ENCODE measurements at regions not wholly inside any gene's neighbourhood (a gene's known extent, or its start where the extent isn't known, plus 50 kb on each side); places are given as distances from the start of the nearest gene placed in this dataset.

- Histone ChIP-seq H3K36me3 (ENCODE audit: control insufficient read depth in 2 of 2, extremely low read depth in 1 of 2, insufficient read depth in 2 of 2, low read length in 2 of 2) (no peaks in the 10 kb centered on the region), H3K4me3 (replicated peaks in 1 of 3; ENCODE audit: insufficient read depth in 1 of 3, low read depth in 1 of 3, low read length in 3 of 3) (no peak overlapping the region), H3K4me1 (ENCODE audit: control insufficient read depth, extremely low read depth, insufficient read depth, low read length) (no peaks in the 10 kb centered on the region), H3K4me2 (ENCODE audit: insufficient read depth, low read length) (no peak overlapping the region), H3K27me3 (ENCODE audit: control insufficient read depth in 2 of 2, insufficient read depth in 2 of 2, low read length in 2 of 2) (no peaks in the 10 kb centered on the region), H3K9me1 (replicated peaks; ENCODE audit: control insufficient read depth, extremely low read depth, insufficient read depth, low read length) (no peaks in the 10 kb centered on the region), H3K9me3 (replicated peaks; ENCODE audit: control insufficient read depth, insufficient read depth, low read length) (peaks cover 14% of the 10 kb centered on the region), H4K20me1 (replicated peaks; ENCODE audit: control insufficient read depth, extremely low read depth, insufficient read depth, low read length) (no peaks in the 10 kb centered on the region), H2AFZ (ENCODE audit: low read depth, low read length) (no peak overlapping the region), H3K9ac (replicated peaks; ENCODE audit: extremely low read depth, insufficient read depth, low read length) (no peak overlapping the region), H3K79me2 (ENCODE audit: control insufficient read depth, insufficient read depth, low read length) (no peaks in the 10 kb centered on the region), H3K27ac (ENCODE audit: insufficient read depth, low read depth, low read length) (no peak overlapping the region)
- FAIRE-seq (no peak), DNase-seq (ENCODE audit: low read depth, low spot score) (no peak)
- BruUV-seq (replicated peaks), result no TSS peak
- TF ChIP-seq MYC (IDR thresholded peaks at IDR 0.05; ENCODE audit: low read depth, low read length), result no peak
- TF ChIP-seq EZH2 (IDR thresholded peaks at IDR 0.05; ENCODE audit: borderline replicate concordance, low read depth, low read length, severe bottlenecking), result no peak
- TF ChIP-seq CTCF (IDR thresholded peaks at IDR 0.05; ENCODE audit: extremely low read depth in 1 of 2, insufficient read depth in 1 of 2, low read depth in 1 of 2, low read length in 2 of 2), result no peak
- TF ChIP-seq JUN (IDR thresholded peaks at IDR 0.05; ENCODE audit: borderline replicate concordance, insufficient read depth, insufficient read length, low read depth), result no peak
- no peak for TF ChIP-seq GATA2 (IDR thresholded peaks at IDR 0.05; ENCODE audit: insufficient read depth, insufficient read length, low read depth, low read length)
- no peak for TF ChIP-seq MAX (IDR thresholded peaks at IDR 0.05; ENCODE audit: insufficient read depth, insufficient read length)
- TF ChIP-seq POLR2A (IDR thresholded peaks at IDR 0.05; ENCODE audit: low read depth, low read length), result no peak
- no peak for TF ChIP-seq FOS (IDR thresholded peaks at IDR 0.05; ENCODE audit: borderline replicate concordance, insufficient read depth, low read length)
- TF ChIP-seq POLR2AphosphoS5 (IDR thresholded peaks at IDR 0.05; ENCODE audit: insufficient read depth, low read depth, low read length), result no peak
- dilution Hi-C loops (cut with MboI; ENCODE audit: extremely low pct_ligation_motif_present, low sequenced_read_pairs), result no loop called here
- POLR2A ChIA-PET, result no interaction called here
- intact Hi-C loops (cut with micrococcal nuclease), result no loop called here
- CTCF ChIA-PET, result no interaction called here
Measured at GRCh38 chr2:128838244-128838643, 519.6 kb upstream of the HS6ST1 start.
